H1 (cell line): ENCODE measurements at regions not wholly inside any gene's neighbourhood (a gene's known extent, or its start where the extent isn't known, plus 50 kb on each side); places are given as distances from the start of the nearest gene placed in this dataset.

Source experiments
- BACH1 ChIP-seq: IDR thresholded peaks from 2 replicates; pipeline ENCODE4 v1.6.1; 2012; ENCODE audit warnings: low read length, improper control_type of control experiment
- CBX5 ChIP-seq: fragments of 300-800, 300-1000 bp; sonication (generic); IDR thresholded peaks from 2 replicates; pipeline ENCODE4 v1.7.1; 2016; ENCODE audit warnings: antibody characterized with exemption, low read length, low read depth
- CEBPB ChIP-seq: IDR thresholded peaks from 2 replicates; pipeline ENCODE4 v1.6.1; 2012; ENCODE audit warnings: low read depth, low read length
- E2F6 ChIP-seq: IDR thresholded peaks from 2 replicates; pipeline ENCODE4 v1.6.1; 2012; ENCODE audit warnings: inconsistent platforms
- EP300 ChIP-seq, 2 experiments: IDR thresholded peaks; 1 replicate in 1 of 2; 2 replicates in 1 of 2; pipeline ENCODE4 v1.6.1; 2011 to 2012; ENCODE audit warnings: low read depth in 2 of 2, low read length in 2 of 2, mild to moderate bottlenecking in 2 of 2, borderline replicate concordance in 1 of 2, inconsistent platforms in 1 of 2, moderate library complexity in 1 of 2
- SP1 ChIP-seq: IDR thresholded peaks from 2 replicates; pipeline ENCODE4 v1.6.1; 2011; ENCODE audit warnings: low read depth, low read length
- SP2 ChIP-seq: IDR thresholded peaks from 2 replicates; pipeline ENCODE4 v1.6.1; 2012; ENCODE audit warnings: mild to moderate bottlenecking, low read length, inconsistent platforms
- TCF12 ChIP-seq: IDR thresholded peaks from 2 replicates; pipeline ENCODE4 v1.6.1; 2011; ENCODE audit warnings: low read depth, mild to moderate bottlenecking, low read length
- TF ChIP-seq, protein P1 (sequence below), 3 experiments: IDR thresholded peaks; 1 replicate in 2 of 3; 2 replicates in 1 of 3; pipeline versions ENCODE4 v1.5.1 to v1.6.1; 2011; ENCODE audit warnings: low read length in 3 of 3, mild to moderate bottlenecking in 3 of 3, inconsistent platforms in 2 of 3, low read depth in 1 of 3, moderate library complexity in 1 of 3; ENCODE audit not compliant: insufficient read depth in 1 of 3; ENCODE audit errors: control extremely low read depth in 1 of 3
- TF ChIP-seq, protein P2 (sequence below): IDR thresholded peaks from 2 replicates; pipeline ENCODE4 v1.6.1; 2012; ENCODE audit warnings: inconsistent platforms

GRCh38 chr6:41446907-41447545 is 99.2 kb upstream of the FOXP4 start:
- TF ChIP-seq TCF12 (no peak), SP1 (no peak), CBX5 (no peak), CEBPB (no peak), EP300 (IDR thresholded peaks at IDR 0.05; ENCODE audit: borderline replicate concordance in 1 of 2, low read depth in 2 of 2, low read length in 2 of 2) (no peak), E2F6 (no peak), BACH1 (no peak), SP2 (no peak)
- TF ChIP-seq, protein P1, sequence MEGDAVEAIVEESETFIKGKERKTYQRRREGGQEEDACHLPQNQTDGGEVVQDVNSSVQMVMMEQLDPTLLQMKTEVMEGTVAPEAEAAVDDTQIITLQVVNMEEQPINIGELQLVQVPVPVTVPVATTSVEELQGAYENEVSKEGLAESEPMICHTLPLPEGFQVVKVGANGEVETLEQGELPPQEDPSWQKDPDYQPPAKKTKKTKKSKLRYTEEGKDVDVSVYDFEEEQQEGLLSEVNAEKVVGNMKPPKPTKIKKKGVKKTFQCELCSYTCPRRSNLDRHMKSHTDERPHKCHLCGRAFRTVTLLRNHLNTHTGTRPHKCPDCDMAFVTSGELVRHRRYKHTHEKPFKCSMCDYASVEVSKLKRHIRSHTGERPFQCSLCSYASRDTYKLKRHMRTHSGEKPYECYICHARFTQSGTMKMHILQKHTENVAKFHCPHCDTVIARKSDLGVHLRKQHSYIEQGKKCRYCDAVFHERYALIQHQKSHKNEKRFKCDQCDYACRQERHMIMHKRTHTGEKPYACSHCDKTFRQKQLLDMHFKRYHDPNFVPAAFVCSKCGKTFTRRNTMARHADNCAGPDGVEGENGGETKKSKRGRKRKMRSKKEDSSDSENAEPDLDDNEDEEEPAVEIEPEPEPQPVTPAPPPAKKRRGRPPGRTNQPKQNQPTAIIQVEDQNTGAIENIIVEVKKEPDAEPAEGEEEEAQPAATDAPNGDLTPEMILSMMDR (IDR thresholded peaks at IDR 0.05; ENCODE audit: control extremely low read depth in 1 of 3, insufficient read depth in 1 of 3, low read depth in 1 of 3, low read length in 3 of 3), result no peak
- TF ChIP-seq, protein P2, sequence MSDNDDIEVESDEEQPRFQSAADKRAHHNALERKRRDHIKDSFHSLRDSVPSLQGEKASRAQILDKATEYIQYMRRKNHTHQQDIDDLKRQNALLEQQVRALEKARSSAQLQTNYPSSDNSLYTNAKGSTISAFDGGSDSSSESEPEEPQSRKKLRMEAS, result no peak
